ENCODE measurements at regions not wholly inside any gene's neighbourhood (a gene's known extent, or its start where the extent isn't known, plus 50 kb on each side); places are given as distances from the start of the nearest gene placed in this dataset.

DNA sequence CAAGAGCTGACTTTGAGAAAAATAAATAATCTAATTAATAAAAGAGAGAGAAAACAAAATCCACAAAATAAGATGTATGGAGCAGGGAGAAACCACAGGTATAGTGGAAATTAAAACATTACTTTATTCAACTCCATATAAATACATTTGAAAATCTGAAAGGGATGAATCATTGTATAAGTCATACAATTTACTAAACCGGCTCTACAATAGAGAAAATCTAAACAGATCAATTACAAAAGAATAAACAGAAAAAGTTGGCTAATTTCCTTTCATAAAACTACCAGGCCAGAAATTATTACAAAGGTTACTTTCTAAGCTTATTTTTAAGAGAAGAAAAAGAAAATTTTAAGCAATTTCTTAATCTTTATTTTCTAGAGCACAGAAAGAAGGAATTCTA is 51.3 kb upstream of the DRD2 start:
- H3K27me3 Mint-ChIP-seq (ENCODE audit: insufficient read depth): peaks cover 26% of the 10 kb centered on the region
- H3K27ac Mint-ChIP-seq: no peak overlapping the region
- H3K9me3 Mint-ChIP-seq: no peaks in the 10 kb centered on the region
- intact Hi-C loops (cut with micrococcal nuclease): no loop called here
- H3K4me3 Mint-ChIP-seq: no peak overlapping the region
- no peaks in the 10 kb centered on the region for H3K36me3 Mint-ChIP-seq (ENCODE audit: low read depth)
- no peak for DNase-seq (ENCODE audit: low spot score)
- H3K4me1 Mint-ChIP-seq (ENCODE audit: low read depth): no peaks in the 10 kb centered on the region

All from activated T-helper 1 cell treated with anti-CD3 and anti-CD28 coated beads, Interleukin-12 subunit alpha, Interleukin-12 subunit beta, Interleukin-2, Interleukin-4 antibody, amounts not matched to agents 30 ng/mL and 10 ng/mL and 1 ng/mL, durations not matched to agents 14 hours and 24 hours and 36 hours (primary cell).